Urothelium cell line (cell line): ENCODE measurements at regions not wholly inside any gene's neighbourhood (a gene's known extent, or its start where the extent isn't known, plus 50 kb on each side); places are given as distances from the start of the nearest gene placed in this dataset.
"Not testable (repeated sequence)": the region's sequence is repeated elsewhere in the genome, so short reads cannot be mapped to it uniquely, and the experiment has no call there.

Experiments
- DNase-seq: peaks from one replicate; pipeline ENCODE4 v3.0.0; 2011; ENCODE audit warnings: low spot score, mixed read lengths
- FAIRE-seq: peaks from 2 replicates; lab custom pipeline; 2011; peaks lifted over from hg19 to GRCh38; lab: Jason Lieb, UNC

- DNase-seq (no peak), FAIRE-seq (no peak)
Observed at GRCh38 chr2:22011048-22011447, 887.3 kb downstream of the TDRD15 start.

GRCh38 chr2:22020091-22020742 is 896.4 kb downstream of the TDRD15 start:
- DNase-seq (no peak), FAIRE-seq (no peak)

DNA sequence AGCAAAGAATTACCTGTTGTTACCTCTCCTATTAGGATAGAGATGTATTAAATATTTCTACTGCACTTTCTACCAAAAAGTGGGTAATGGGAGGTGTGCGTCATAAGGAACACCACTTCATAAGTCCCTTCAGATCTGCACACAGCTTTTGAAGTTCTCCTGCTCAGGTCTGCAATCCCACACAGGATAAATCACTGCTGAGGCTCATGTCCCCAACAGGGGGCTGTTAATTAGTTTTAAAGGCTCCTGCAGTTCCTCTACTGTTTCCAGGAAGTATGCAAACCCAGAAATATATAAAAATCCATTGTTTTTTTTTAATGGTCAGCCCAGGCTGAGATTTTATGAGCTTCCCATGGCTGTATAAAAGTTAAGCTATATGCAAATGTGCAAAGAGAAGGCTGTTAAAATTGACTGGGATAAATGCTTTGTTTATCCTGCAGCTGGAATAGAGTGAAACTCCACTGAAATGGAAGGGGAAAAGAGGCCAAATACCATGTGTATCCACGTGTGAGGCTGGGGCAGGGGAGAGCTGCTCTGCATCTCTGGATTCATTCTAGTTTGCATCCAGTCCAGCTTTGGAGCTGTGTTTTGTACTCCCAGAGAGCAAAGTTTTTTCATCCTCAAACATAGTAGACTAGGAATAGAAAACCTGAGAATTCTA is 903.7 kb downstream of the TDRD15 start:
- FAIRE-seq (no peak), DNase-seq (no peak)

- DNase-seq: no peak
- FAIRE-seq: no peak
Observed at GRCh38 chr2:22035361-22035830, 911.6 kb downstream of the TDRD15 start.

DNA sequence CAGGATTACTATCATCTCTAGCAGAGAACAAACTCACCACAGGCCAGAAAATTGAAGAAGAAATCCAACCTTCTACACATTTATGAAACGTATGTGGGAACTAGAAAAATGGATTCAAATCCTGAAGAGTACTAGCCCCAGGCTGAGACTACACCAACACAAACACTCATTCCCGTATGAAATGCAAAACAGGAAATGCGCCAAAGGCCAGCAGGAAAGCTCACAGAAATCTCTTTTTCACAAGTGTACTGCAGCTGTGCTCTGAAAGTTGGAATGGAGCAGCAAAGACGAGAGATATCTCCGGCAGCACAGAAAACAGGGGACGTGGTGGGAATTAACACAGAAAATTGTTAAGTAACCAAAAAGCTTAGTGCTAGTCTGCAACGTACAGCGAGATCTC is 913.5 kb downstream of the TDRD15 start:
- FAIRE-seq: no peak

GRCh38 chr2:22043784-22044183 is 920.0 kb downstream of the TDRD15 start:
- no peak for FAIRE-seq
- DNase-seq: no peak

More for the DNA sequence above, 913.5 kb downstream of the TDRD15 start:
- no peak for DNase-seq

DNA sequence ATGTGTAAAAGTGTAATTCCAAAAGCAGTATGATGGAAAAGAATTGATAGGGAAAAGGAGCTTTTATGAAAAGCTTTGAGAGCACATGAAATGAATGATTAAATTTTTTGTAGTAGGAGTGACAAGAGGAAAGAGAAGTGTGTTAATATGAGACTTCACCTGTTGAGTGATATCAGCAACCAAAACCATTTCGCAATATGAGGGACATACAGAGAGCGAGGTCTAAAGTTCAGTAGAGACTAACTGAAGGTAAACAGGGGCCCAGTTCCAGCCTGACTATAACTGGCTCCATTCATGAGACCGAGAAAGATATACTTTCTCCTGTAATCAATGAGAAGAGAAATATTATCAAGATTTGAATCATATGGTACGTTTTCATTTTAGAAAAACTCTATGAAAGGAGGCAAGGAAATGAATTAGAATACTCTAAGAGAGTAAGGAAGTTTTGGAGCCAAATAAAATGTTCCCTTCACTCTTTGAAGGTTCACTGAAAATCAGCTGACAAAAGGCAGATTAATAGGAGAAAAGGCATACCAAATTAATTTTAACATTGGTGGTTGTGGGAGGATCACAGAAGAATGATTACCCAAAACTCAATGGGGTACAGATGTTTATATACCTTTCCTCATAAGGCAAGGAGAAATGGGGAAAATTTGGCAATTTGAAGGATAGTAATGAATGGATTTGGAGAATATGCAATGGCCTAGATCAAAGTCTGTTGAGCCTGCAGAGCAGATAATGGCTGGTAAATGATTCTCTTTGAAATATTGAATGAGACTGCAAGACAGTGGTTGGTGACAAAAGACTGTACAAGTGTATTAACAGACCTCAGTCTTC is 932.2 kb downstream of the TDRD15 start:
- FAIRE-seq (no peak), DNase-seq (no peak)

- FAIRE-seq (no peak), DNase-seq (no peak)
Observed at GRCh38 chr2:22056621-22057132, 932.9 kb downstream of the TDRD15 start.

GRCh38 chr2:22062679-22063078 is 938.9 kb downstream of the TDRD15 start:
- FAIRE-seq (no peak), DNase-seq (no peak)

DNA sequence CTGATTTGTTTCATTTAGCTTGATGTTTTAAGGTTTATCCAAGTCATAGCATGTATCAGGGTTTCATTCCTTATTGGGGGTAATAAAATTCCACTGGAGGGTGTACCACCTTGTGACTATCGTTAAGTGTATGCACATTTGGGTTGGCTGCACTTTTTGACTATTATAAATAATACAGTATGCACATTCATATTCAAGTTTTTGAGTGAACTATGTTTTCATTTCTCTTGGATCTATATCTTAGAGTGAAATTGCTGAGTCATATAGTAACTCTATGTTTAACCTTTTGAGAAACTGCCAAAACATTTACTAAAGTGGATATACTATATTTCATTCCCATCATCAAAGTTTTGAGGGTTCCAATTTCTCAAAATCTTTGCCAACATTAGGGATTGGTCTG is 952.7 kb downstream of the TDRD15 start:
- FAIRE-seq (no peak), DNase-seq (no peak)

GRCh38 chr2:22078701-22079100 is 954.9 kb downstream of the TDRD15 start:
- DNase-seq: no peak
- FAIRE-seq: no peak

- FAIRE-seq (no peak), DNase-seq (no peak)
Observed at GRCh38 chr2:22079583-22079982, 955.8 kb downstream of the TDRD15 start.

DNA sequence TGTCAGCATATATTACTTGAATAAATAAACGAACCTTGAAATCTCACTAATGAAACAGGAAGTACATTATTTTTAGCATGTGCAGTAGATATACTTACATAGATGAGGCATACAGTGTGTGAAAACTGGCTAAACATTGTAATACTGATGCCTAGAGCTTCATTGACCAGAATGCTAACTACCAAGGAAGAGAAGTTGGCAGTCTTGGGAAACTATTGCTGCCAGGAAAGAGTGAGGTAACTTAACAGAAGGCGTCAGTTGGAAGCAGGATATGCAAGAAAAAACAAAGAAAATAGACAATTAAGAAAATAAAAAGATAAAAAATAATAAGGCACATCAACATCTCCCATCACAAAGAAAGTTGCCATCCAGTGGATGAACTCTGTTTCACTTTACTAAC is 963.0 kb downstream of the TDRD15 start:
- DNase-seq: no peak
- no peak for FAIRE-seq

DNA sequence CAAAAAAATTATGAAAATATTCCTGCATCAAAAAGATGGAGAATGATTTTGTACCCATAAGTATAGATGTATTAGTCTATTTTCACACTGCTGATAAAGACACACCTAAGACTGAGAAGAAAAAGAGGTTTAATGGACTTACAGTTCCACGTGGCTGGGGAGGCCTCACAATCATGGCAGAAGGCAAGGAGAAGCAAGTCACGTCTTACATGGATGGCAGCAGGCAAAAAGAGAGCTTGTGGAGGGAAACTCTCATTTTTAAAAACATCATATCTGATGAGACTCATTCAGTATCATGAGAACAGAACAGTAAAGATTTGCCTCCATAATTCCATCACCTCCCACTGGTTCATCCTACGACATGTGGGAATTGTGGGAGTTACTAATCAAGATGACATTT is 979.8 kb downstream of the TDRD15 start:
- not testable (repeated sequence) for FAIRE-seq

DNA sequence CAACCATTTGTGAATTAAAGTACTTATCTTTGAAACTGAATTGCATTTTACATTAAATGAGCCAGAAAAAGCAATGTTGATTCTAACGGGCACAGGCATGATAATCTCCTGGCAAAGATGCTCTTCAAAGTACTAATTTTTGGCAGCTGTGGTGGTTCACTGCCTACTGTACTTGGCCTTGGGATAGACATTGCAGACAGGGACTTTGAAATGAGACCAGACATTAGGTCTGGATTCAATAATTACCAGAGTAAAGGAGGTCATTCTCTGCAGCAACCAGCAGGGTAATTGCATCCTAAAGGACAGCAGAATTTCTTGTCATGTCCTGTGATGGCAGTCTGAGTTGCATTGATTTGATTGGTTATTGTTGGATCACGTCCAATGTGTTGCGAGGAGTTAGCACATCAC is 986.5 kb downstream of the TDRD15 start:
- peak; percentile 61 for FAIRE-seq
- DNase-seq: no peak

More for the DNA sequence above, 979.8 kb downstream of the TDRD15 start:
- DNase-seq: not testable (repeated sequence)

DNA sequence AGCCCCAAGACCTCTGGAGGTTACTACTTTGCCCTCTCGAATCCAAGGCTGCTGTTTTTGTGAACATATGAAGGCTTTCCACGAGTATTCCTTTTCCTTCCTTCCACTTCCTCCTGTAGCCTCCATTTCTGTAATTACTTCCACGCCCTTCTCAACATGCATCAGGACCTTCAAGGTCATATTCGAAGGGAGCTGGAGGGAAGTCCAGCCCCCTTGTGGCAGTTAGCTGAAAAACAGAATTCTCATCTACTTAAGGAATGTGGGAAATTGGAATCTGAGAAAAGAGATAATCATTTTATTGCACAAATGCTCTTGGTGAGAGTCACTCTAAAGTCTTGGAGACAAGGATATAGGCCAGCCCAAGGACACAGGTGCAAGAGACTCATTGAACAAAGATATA is 1000.2 kb downstream of the TDRD15 start:
- DNase-seq: no peak
- no peak for FAIRE-seq

- DNase-seq (no peak), FAIRE-seq (no peak)
Observed at GRCh38 chr2:22126106-22126505, 1002.3 kb downstream of the TDRD15 start.

DNA sequence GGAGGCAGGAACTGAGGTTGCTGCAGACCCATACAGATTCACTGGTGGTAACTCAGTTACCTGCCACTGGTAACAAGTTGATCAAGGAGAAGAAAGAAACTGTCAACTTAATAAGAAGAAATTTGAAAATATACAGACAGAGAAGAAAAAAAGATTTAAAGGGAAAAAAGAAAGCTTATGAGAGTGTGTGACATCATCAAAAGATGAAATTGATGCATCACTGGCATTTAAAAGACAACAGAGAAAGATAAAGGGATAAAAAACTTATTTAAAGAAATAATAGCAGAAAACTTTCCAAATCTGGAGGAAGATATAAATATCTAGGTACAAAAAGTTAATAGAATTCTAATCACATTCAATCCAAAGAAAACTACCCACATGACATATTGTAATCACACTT is 1003.2 kb downstream of the TDRD15 start:
- no peak for DNase-seq
- FAIRE-seq: no peak

GRCh38 chr2:22134421-22134820 is 1010.7 kb downstream of the TDRD15 start:
- no peak for FAIRE-seq
- no peak for DNase-seq

DNA sequence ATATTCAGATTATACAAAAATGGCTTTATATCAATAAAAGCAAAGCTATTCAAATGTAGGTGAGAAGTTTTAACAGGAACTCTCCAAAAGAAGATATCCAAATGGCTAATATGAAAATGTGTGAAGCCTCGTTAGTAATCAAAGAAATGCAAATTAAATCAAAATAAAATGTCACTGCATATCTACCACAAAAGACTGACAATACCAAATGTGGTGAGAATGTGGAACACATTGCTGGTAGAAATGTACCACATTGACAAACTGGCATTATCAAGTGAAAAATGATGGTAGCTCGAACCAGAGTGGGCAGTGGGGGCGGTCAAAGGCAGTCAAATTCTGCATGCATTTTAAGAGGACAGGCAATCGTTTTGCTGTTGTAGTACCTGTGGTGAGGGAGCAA is 1012.7 kb downstream of the TDRD15 start:
- FAIRE-seq: no peak
- no peak for DNase-seq

DNA sequence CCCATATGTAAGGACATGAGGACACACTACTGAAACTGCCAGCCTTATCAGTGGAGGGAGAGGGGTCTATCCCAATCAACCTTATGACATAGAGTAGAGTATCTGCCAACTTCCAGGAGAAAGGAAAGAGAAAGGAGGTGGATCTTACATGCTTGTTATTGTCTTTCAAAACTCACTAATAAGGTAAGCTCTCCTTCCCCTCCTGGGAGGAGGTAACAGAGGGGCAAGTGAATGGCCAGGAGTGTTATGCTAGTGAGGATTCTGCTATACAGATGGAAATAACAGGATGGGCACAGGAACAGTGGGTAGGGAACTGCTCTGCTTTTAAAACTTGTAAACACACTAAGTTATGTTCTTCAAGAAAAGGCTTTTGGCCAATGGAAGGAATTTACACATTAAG is 1020.1 kb downstream of the TDRD15 start:
- DNase-seq (no peak), FAIRE-seq (peak; percentile 48)
